ENCODE measurements at regions not wholly inside any gene's neighbourhood (a gene's known extent, or its start where the extent isn't known, plus 50 kb on each side); places are given as distances from the start of the nearest gene placed in this dataset.

DNA sequence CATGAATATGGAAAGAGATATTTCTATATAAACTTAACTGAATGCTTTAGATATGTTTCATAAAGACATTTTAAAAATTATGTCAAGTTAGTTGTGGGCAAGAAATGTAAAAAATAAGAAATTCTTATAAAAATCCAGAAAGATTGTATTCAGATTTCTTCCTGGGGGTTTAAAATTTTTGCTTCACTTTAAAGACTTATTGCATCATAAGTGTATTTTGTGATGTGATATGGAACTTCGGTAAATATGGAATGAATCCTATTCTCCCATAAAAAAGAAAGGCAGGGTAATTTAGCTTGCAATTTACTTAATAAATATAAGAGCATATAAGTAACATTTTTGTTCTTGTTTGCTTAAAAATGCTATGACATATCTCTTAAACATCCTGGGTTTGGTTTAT lies 104.8 kb upstream of the CWC22 start:
- Histone ChIP-seq H3K36me3 (ENCODE audit: low read depth) (no peaks in the 10 kb centered on the region), H3K4me1 (ENCODE audit: low read depth) (no peaks in the 10 kb centered on the region), H3K9me3 (no peaks in the 10 kb centered on the region), H3K4me3 (no peak overlapping the region)
- ATAC-seq (no peak), DNase-seq (no peak)
- intact Hi-C loops (cut with DNase I, micrococcal nuclease): no loop called here
- TF ChIP-seq, protein P1, sequence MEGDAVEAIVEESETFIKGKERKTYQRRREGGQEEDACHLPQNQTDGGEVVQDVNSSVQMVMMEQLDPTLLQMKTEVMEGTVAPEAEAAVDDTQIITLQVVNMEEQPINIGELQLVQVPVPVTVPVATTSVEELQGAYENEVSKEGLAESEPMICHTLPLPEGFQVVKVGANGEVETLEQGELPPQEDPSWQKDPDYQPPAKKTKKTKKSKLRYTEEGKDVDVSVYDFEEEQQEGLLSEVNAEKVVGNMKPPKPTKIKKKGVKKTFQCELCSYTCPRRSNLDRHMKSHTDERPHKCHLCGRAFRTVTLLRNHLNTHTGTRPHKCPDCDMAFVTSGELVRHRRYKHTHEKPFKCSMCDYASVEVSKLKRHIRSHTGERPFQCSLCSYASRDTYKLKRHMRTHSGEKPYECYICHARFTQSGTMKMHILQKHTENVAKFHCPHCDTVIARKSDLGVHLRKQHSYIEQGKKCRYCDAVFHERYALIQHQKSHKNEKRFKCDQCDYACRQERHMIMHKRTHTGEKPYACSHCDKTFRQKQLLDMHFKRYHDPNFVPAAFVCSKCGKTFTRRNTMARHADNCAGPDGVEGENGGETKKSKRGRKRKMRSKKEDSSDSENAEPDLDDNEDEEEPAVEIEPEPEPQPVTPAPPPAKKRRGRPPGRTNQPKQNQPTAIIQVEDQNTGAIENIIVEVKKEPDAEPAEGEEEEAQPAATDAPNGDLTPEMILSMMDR (IDR thresholded peaks at IDR 0.05): no peak

DNA sequence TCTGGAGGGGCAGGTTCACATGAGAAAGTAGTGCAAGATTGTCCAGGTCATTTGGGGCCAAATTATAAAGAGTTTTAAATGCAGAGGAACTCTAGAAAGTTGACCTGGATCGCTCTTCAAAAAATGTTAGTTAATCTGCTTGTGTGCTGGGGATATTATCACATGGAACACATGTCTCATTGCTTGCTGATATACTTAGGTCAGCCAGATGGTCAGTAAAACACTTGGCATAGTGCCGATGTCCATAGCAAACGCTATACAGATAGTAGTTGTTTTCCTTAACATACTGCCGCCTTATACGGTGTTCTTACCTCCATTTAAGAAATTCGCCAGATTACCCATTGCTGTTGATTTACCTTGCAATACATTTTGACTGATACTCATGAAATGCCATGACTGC lies 103.4 kb upstream of the CWC22 start:
- DNase-seq (no peak), ATAC-seq (no peak)
- H3K4me1 ChIP-seq (ENCODE audit: low read depth): no peaks in the 10 kb centered on the region
- H3K36me3 ChIP-seq (ENCODE audit: low read depth): no peaks in the 10 kb centered on the region
- intact Hi-C loops (cut with DNase I, micrococcal nuclease): no loop called here
- H3K4me3 ChIP-seq: no peak overlapping the region
- H3K9me3 ChIP-seq: no peaks in the 10 kb centered on the region
- TF ChIP-seq, protein P1 (IDR thresholded peaks at IDR 0.05): no peak

DNA sequence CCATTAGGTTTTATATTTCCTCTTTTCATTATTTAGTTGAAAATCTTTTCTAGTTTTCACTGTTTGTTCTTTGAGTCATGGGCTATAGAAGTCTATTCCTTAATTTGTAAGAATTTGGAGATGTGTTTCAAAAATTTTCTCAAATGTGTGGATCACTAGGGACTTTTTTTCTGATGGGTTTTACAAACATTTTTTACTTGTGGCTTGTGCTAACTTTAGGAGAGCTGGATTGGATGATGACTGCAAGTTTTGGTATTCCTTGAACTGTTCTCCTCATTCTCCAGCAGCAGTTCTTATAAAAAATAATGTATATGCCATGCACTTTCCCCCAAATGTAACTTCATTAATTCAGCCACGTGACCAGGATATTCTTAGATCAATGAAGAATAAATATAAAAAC lies 94.7 kb upstream of the CWC22 start:
- Histone ChIP-seq H3K36me3 (ENCODE audit: low read depth) (no peaks in the 10 kb centered on the region), H3K4me1 (ENCODE audit: low read depth) (no peaks in the 10 kb centered on the region), H3K4me3 (no peak overlapping the region), H3K9me3 (no peaks in the 10 kb centered on the region)
- intact Hi-C loops (cut with DNase I, micrococcal nuclease): no loop called here
- no peak for ATAC-seq
- TF ChIP-seq, protein P1 (IDR thresholded peaks at IDR 0.05): no peak
- DNase-seq: no peak

DNA sequence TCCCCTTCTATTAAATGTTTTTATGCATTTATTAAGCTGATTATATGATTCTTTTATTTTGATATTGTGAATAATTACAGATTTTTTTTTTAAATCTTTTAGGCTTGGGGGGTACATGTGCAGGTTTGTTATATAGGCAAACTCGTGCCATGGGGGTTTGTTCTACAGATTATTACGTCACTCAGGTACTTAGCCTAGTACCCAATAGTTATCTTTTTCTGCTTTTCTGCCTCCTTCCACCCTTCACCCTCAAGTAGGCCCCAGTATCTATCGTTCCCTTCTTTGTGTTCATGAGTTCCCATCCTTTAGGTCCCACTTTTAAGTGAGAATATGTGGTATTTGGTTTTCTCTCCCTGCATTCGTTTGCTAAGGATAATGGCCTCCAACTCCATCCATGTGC lies 92.2 kb upstream of the CWC22 start:
- H3K36me3 ChIP-seq (ENCODE audit: low read depth): no peaks in the 10 kb centered on the region
- intact Hi-C loops (cut with DNase I, micrococcal nuclease): no loop called here
- H3K4me3 ChIP-seq: no peak overlapping the region
- TF ChIP-seq, protein P1 (IDR thresholded peaks at IDR 0.05): no peak
- no peak for ATAC-seq
- no peak for DNase-seq
- H3K9me3 ChIP-seq: no peaks in the 10 kb centered on the region
- H3K4me1 ChIP-seq (ENCODE audit: low read depth): no peaks in the 10 kb centered on the region

DNA sequence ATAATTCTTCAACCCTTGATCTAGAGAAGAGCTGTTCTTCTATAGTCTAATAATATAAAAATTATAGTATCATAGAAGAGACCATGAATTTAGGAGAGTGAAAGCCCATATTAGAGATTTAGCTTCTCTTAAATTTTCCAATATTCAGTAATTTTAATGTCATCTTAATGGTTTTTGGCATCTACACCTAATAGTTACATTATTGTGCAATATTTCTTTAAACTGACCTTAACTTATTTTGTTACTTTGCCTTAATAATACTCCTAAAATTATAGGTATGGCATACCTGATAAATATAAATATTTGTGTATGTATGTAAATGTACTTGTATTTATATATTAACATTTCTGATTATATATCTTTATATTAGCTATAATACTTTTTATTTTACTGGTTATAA lies 78.0 kb upstream of the CWC22 start:
- ATAC-seq: no peak
- no peak overlapping the region for H3K4me3 ChIP-seq

More for the DNA sequence above, 78.0 kb upstream of the CWC22 start:
- Histone ChIP-seq H3K36me3 (ENCODE audit: low read depth) (no peaks in the 10 kb centered on the region), H3K4me1 (ENCODE audit: low read depth) (no peaks in the 10 kb centered on the region), H3K9me3 (peaks cover 3% of the 10 kb centered on the region)
- intact Hi-C loops (cut with DNase I, micrococcal nuclease): no loop called here
- TF ChIP-seq, protein P1 (IDR thresholded peaks at IDR 0.05): no peak
- no peak for DNase-seq
